ENCODE measurements at regions not wholly inside any gene's neighbourhood (a gene's known extent, or its start where the extent isn't known, plus 50 kb on each side); places are given as distances from the start of the nearest gene placed in this dataset.

- DNase-seq (ENCODE audit: low read depth, low spot score) (no peak), FAIRE-seq (no peak)
- BruUV-seq (replicated peaks) = no TSS peak
- POLR2A ChIA-PET = no interaction called here
- Histone ChIP-seq H3K4me1 (ENCODE audit: control insufficient read depth, extremely low read depth, insufficient read depth, low read length) (no peaks in the 10 kb centered on the region), H2AFZ (ENCODE audit: low read depth, low read length) (no peak overlapping the region), H3K27ac (ENCODE audit: insufficient read depth, low read depth, low read length) (no peak overlapping the region), H3K9me1 (replicated peaks; ENCODE audit: control insufficient read depth, extremely low read depth, insufficient read depth, low read length) (no peaks in the 10 kb centered on the region), H3K4me2 (ENCODE audit: insufficient read depth, low read length) (no peak overlapping the region), H3K4me3 (replicated peaks in 1 of 3; ENCODE audit: insufficient read depth in 1 of 3, low read depth in 1 of 3, low read length in 3 of 3) (no peak overlapping the region), H3K9ac (replicated peaks; ENCODE audit: extremely low read depth, insufficient read depth, low read length) (no peak overlapping the region), H3K9me3 (replicated peaks; ENCODE audit: control insufficient read depth, insufficient read depth, low read length) (no peaks in the 10 kb centered on the region), H3K36me3 (ENCODE audit: control insufficient read depth in 2 of 2, extremely low read depth in 1 of 2, insufficient read depth in 2 of 2, low read length in 2 of 2) (no peaks in the 10 kb centered on the region), H4K20me1 (replicated peaks; ENCODE audit: control insufficient read depth, extremely low read depth, insufficient read depth, low read length) (no peaks in the 10 kb centered on the region), H3K79me2 (ENCODE audit: control insufficient read depth, insufficient read depth, low read length) (no peaks in the 10 kb centered on the region), H3K27me3 (ENCODE audit: control insufficient read depth in 2 of 2, insufficient read depth in 2 of 2, low read length in 2 of 2) (no peaks in the 10 kb centered on the region)
- dilution Hi-C loops (cut with MboI; ENCODE audit: extremely low pct_ligation_motif_present, low sequenced_read_pairs) = no loop called here
- TF ChIP-seq EZH2 (IDR thresholded peaks at IDR 0.05; ENCODE audit: borderline replicate concordance, low read depth, low read length, severe bottlenecking) (no peak), GATA2 (IDR thresholded peaks at IDR 0.05; ENCODE audit: insufficient read depth, insufficient read length, low read depth, low read length) (no peak), FOS (IDR thresholded peaks at IDR 0.05; ENCODE audit: borderline replicate concordance, insufficient read depth, low read length) (no peak), MAX (IDR thresholded peaks at IDR 0.05; ENCODE audit: insufficient read depth, insufficient read length) (no peak), POLR2A (IDR thresholded peaks at IDR 0.05; ENCODE audit: low read depth, low read length) (no peak), POLR2AphosphoS5 (IDR thresholded peaks at IDR 0.05; ENCODE audit: insufficient read depth, low read depth, low read length) (no peak), JUN (IDR thresholded peaks at IDR 0.05; ENCODE audit: borderline replicate concordance, insufficient read depth, insufficient read length, low read depth) (no peak), MYC (IDR thresholded peaks at IDR 0.05; ENCODE audit: low read depth, low read length) (no peak)
- TF ChIP-seq, protein P1, sequence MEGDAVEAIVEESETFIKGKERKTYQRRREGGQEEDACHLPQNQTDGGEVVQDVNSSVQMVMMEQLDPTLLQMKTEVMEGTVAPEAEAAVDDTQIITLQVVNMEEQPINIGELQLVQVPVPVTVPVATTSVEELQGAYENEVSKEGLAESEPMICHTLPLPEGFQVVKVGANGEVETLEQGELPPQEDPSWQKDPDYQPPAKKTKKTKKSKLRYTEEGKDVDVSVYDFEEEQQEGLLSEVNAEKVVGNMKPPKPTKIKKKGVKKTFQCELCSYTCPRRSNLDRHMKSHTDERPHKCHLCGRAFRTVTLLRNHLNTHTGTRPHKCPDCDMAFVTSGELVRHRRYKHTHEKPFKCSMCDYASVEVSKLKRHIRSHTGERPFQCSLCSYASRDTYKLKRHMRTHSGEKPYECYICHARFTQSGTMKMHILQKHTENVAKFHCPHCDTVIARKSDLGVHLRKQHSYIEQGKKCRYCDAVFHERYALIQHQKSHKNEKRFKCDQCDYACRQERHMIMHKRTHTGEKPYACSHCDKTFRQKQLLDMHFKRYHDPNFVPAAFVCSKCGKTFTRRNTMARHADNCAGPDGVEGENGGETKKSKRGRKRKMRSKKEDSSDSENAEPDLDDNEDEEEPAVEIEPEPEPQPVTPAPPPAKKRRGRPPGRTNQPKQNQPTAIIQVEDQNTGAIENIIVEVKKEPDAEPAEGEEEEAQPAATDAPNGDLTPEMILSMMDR (IDR thresholded peaks at IDR 0.05; ENCODE audit: extremely low read depth in 1 of 2, insufficient read depth in 1 of 2, low read depth in 1 of 2, low read length in 2 of 2) = no peak
- CTCF ChIA-PET = no interaction called here
- intact Hi-C loops (cut with micrococcal nuclease) = no loop called here
Measured at GRCh38 chr2:128372621-128373341, 54.1 kb upstream of the HS6ST1 start.
